K562 (cell line): ENCODE measurements at regions not wholly inside any gene's neighbourhood (a gene's known extent, or its start where the extent isn't known, plus 50 kb on each side); places are given as distances from the start of the nearest gene placed in this dataset.

Experiments
- ATAC-seq: fragments of 200-7000 bp; cut with Tn5 transposase; 3 replicates; pipeline ENCODE4 v1.9.1; 2020; ENCODE audit warnings: moderate library complexity
- BruUV-seq: library from RNA; stranded (reverse); fragments of 400-500 nt; replicated peaks from 2 replicates; lab custom pipeline; 2021; lab: Mats Ljungman, UMichigan
- CTCF ChIA-PET: fragments of 300-600 bp; formaldehyde crosslinking; extraction: SDS; loops from one replicate; lab custom pipeline; 2021; ENCODE audit warnings: low intra/inter-chr PET ratio; lab: Yijun Ruan, JAX
- POLR2A ChIA-PET: fragments of 300-600, 350-650 bp; sonication (Branson Sonifier 250); formaldehyde crosslinking; extraction: SDS; loops from one replicate; lab custom pipeline; 2021; ENCODE audit warnings: antibody characterized with exemption, inconsistent platforms; lab: Yijun Ruan, JAX
- DNase-seq, 4 experiments: peaks; one replicate each; pipeline versions ENCODE4 v3.0.0 to v3.0.0-alpha.2; 2011 to 2018; ENCODE audit warnings: low spot score in 3 of 4, mixed read lengths in 3 of 4; ENCODE audit errors: extremely low read depth in 1 of 4
- FAIRE-seq: peaks from 2 replicates; lab custom pipeline; 2011; peaks lifted over from hg19 to GRCh38; lab: Jason Lieb, UNC
- H2AFZ ChIP-seq: 2 replicates; pipeline ENCODE4 v1.6.0; 2011; ENCODE audit warnings: low read depth, low read length, control low read depth, inconsistent platforms
- H3K27ac ChIP-seq: fragments of 200-600 bp; 3 replicates; pipeline ENCODE4 v1.8.0; 2011; ENCODE audit warnings: low read depth, mild to moderate bottlenecking, control low read depth, inconsistent platforms, low read length, moderate library complexity, mixed read lengths; ENCODE audit errors: extremely low read depth
- H3K27me3 ChIP-seq, 2 experiments: fragments of 300-600 bp in 1 of 2; 2 replicates in 1 of 2; 3 replicates in 1 of 2; pipeline versions ENCODE4 v1.6.0 to v1.8.0; 2011; ENCODE audit warnings: inconsistent platforms in 2 of 2, low read length in 2 of 2, mild to moderate bottlenecking in 1 of 2, mixed read lengths in 1 of 2, moderate library complexity in 1 of 2; ENCODE audit not compliant: control insufficient read depth in 2 of 2, insufficient read depth in 2 of 2
- H3K36me3 ChIP-seq: fragments of 300-600 bp; 3 replicates; pipeline ENCODE4 v1.8.0; 2011; ENCODE audit warnings: mild to moderate bottlenecking, low read length, inconsistent platforms; ENCODE audit not compliant: control insufficient read depth, insufficient read depth
- H3K4me1 ChIP-seq, 2 experiments: fragments of 200-600 bp in 1 of 2; replicated peaks in 1 of 2; 2 replicates in 1 of 2; 3 replicates in 1 of 2; pipeline versions ENCODE4 v1.5.1 to v1.8.0; 2011; ENCODE audit warnings: inconsistent platforms in 2 of 2, low read length in 2 of 2, mild to moderate bottlenecking in 1 of 2, mixed read lengths in 1 of 2, moderate library complexity in 1 of 2; ENCODE audit not compliant: control insufficient read depth in 2 of 2, insufficient read depth in 2 of 2
- H3K4me2 ChIP-seq: 2 replicates; pipeline ENCODE4 v1.6.1; 2011; ENCODE audit warnings: low read length, control low read depth, inconsistent platforms, mixed read lengths; ENCODE audit not compliant: insufficient read depth
- H3K4me3 ChIP-seq: fragments of 200-600 bp; sonication (generic), shearing (Covaris generic); 2 replicates; pipeline ENCODE4 v1.5.1; 2016; ENCODE audit warnings: control low read depth, inconsistent platforms
- H3K79me2 ChIP-seq: fragments of 200-600 bp; 3 replicates; pipeline ENCODE4 v1.8.0; 2011; ENCODE audit warnings: low read length, inconsistent platforms; ENCODE audit not compliant: control insufficient read depth, insufficient read depth
- H3K9ac ChIP-seq, 2 experiments: 2 replicates each; pipeline versions ENCODE4 v1.6.0 to v1.6.1; 2011; ENCODE audit warnings: low read depth in 2 of 2, low read length in 2 of 2, control low read depth in 1 of 2, inconsistent platforms in 1 of 2, mild to moderate bottlenecking in 1 of 2, mixed read lengths in 1 of 2; ENCODE audit not compliant: insufficient read depth in 1 of 2
- H3K9me1 ChIP-seq: one replicate; pipeline ENCODE4 v1.6.0; 2011; ENCODE audit warnings: inconsistent platforms, mild to moderate bottlenecking, low read length, moderate library complexity; ENCODE audit not compliant: control insufficient read depth, insufficient read depth
- H3K9me3 ChIP-seq: replicated peaks from 2 replicates; pipeline ENCODE4 v1.5.1; 2011; ENCODE audit warnings: low read depth, low read length, inconsistent platforms; ENCODE audit not compliant: control insufficient read depth, insufficient read depth
- H4K20me1 ChIP-seq: replicated peaks from 2 replicates; pipeline ENCODE4 v1.6.1; 2011; ENCODE audit warnings: low read length, inconsistent platforms, mixed read lengths; ENCODE audit not compliant: control insufficient read depth, insufficient read depth
- DACH1 ChIP-seq: fragments of 450-650 bp; IDR thresholded peaks from 2 replicates; pipeline ENCODE4 v1.6.1; 2018; ENCODE audit not compliant: partially characterized antibody
- EWSR1 ChIP-seq: fragments of 450-650 bp; IDR thresholded peaks from 2 replicates; pipeline ENCODE4 v1.6.1; 2018; ENCODE audit warnings: borderline replicate concordance, mild to moderate bottlenecking, low read depth, moderate library complexity; ENCODE audit not compliant: partially characterized antibody
- HMG20A ChIP-seq: fragments of 450-650 bp; formaldehyde crosslinking; conservative IDR thresholded peaks from 2 replicates; pipeline ENCODE4 v1.4.0; 2020; ENCODE audit warnings: mild to moderate bottlenecking, mixed read lengths
- MAX ChIP-seq: sonication (generic); formaldehyde crosslinking; IDR thresholded peaks from 2 replicates; pipeline ENCODE4 v1.9.0; 2022; ENCODE audit warnings: mild to moderate bottlenecking, missing genetic modification reagents
- NR2F6 ChIP-seq: fragments of 450-650 bp; formaldehyde crosslinking; IDR thresholded peaks from 2 replicates; pipeline ENCODE4 v1.4.0; 2020; ENCODE audit warnings: mild to moderate bottlenecking
- POLR2AphosphoS2 ChIP-seq: IDR thresholded peaks from 2 replicates; pipeline ENCODE4 v1.6.1; 2012; ENCODE audit warnings: low read length, improper control_type of control experiment
- SIX5 ChIP-seq, 2 experiments: IDR thresholded peaks; 2 replicates each; pipeline ENCODE4 v1.6.1; 2011; ENCODE audit warnings: low read length in 2 of 2, borderline replicate concordance in 1 of 2, low read depth in 1 of 2, mild to moderate bottlenecking in 1 of 2, moderate library complexity in 1 of 2; ENCODE audit not compliant: insufficient read depth in 1 of 2
- SMARCA4 ChIP-seq: fragments of 450-650 bp; IDR thresholded peaks from 2 replicates; pipeline ENCODE4 v1.6.1; 2016
- TFAP4 ChIP-seq: sonication (generic); formaldehyde crosslinking; IDR thresholded peaks from 2 replicates; pipeline ENCODE4 v1.8.0; 2022; ENCODE audit warnings: missing genetic modification reagents, mild to moderate bottlenecking, moderate library complexity, borderline replicate concordance
- THAP7 ChIP-seq: fragments of 250-450 bp; sonication (Bioruptor Pico); IDR thresholded peaks from 2 replicates; pipeline ENCODE4 v1.5.0; 2021
- XRCC5 ChIP-seq: fragments of 200-400 bp; formaldehyde crosslinking; IDR thresholded peaks from 2 replicates; pipeline ENCODE4 v1.6.1; 2017; ENCODE audit warnings: low read depth, mild to moderate bottlenecking, low read length
- ZBTB11 ChIP-seq, 3 experiments: fragments of 200-800 bp in 1 of 3; fragments of 250-450 bp in 1 of 3; fragments of 450-650 bp in 1 of 3; sonication (Bioruptor Pico) in 1 of 3; sonication (Bioruptor generic) in 1 of 3; formaldehyde crosslinking in 1 of 3; IDR thresholded peaks; 2 replicates each; pipeline versions ENCODE4 v1.6.1 to v1.8.0; 2016 to 2022; ENCODE audit warnings: mild to moderate bottlenecking in 2 of 3, missing genetic modification characterization in 2 of 3, missing compliant biosample characterization in 1 of 3, moderate library complexity in 1 of 3
- ZNF133 ChIP-seq: fragments of 250-450 bp; sonication (Bioruptor Pico); IDR thresholded peaks from 2 replicates; pipeline ENCODE4 v1.4.0; 2020; ENCODE audit warnings: mild to moderate bottlenecking
- ZNF592 ChIP-seq: fragments of 450-650 bp; IDR thresholded peaks from 2 replicates; pipeline ENCODE4 v1.6.1; 2017; ENCODE audit warnings: antibody characterized with exemption, mild to moderate bottlenecking
- WGBS: fragments of 100-300 bp; shearing (Covaris generic); methylation state at CpG from one replicate; pipeline ENCODE4 v1.1.6; 2016; ENCODE audit warnings: low coverage, mixed read lengths; ENCODE audit not compliant: insufficient coverage; ENCODE audit errors: missing lambda C conversion rate; 5-methylcytosine and 5-hydroxymethylcytosine counted together
- in situ Hi-C: fragments of 300-500 bp; cut with MboI; formaldehyde crosslinking; loops from 4 replicates; pipeline ENCODE4 v1.15.0; 2018; ENCODE audit warnings: inconsistent platforms, mixed read lengths
- intact Hi-C: fragments of 100-400 bp; cut with micrococcal nuclease; formaldehyde crosslinking; loops from 2 replicates; pipeline ENCODE4 v1.14.2; 2022

- Histone ChIP-seq H3K4me1 (no peaks in the 10 kb centered on the region), H3K27ac (no peak overlapping the region), H3K36me3 (no peaks in the 10 kb centered on the region), H3K27me3 (0 out of 5 replicates have a peak, but pooled peaks cover 0 to 4% of the 10 kb centered on the region in 2 experiments), H3K9ac (no peak overlapping the region), H3K79me2 (no peaks in the 10 kb centered on the region), H3K4me3 (no peak overlapping the region), H4K20me1 (no peaks in the 10 kb centered on the region), H2AFZ (no peak overlapping the region), H3K9me3 (no peaks in the 10 kb centered on the region), H3K9me1 (no peaks in the 10 kb centered on the region), H3K4me2 (no peak overlapping the region)
- intact Hi-C loops: no loop called here
- WGBS: 2% methylated on average over 7 of the region's 7 CpGs
- BruUV-seq: no TSS peak
- in situ Hi-C loops: no loop called here
- no peak for DNase-seq
- TF ChIP-seq ZNF592 (no peak), MAX (CRISPR knock-in tag) (no peak), POLR2AphosphoS2 (no peak), ZNF133 (CRISPR knock-in tag) (no peak), EWSR1 (no peak), NR2F6 (CRISPR knock-in tag) (no peak), HMG20A (no peak), XRCC5 (no peak), DACH1 (no peak), SMARCA4 (no peak), THAP7 (CRISPR knock-in tag) (no peak), SIX5 (IDR thresholded peaks at IDR 0.05; ENCODE audit: borderline replicate concordance in 1 of 2, insufficient read depth in 1 of 2, low read depth in 1 of 2, low read length in 2 of 2) (no peak), TFAP4 (no peak), ZBTB11 (CRISPR knock-in tag; IDR thresholded peaks at IDR 0.05) (no peak)
- ATAC-seq: no peak
- ChIA-PET POLR2A (no interaction called here), CTCF (no interaction called here)
- no peak for FAIRE-seq
Observed at GRCh38 chr1:222026280-222026679, 284.4 kb upstream of the DUSP10 start.
